HG03060 (cell line): ENCODE measurements at regions not wholly inside any gene's neighbourhood (a gene's known extent, or its start where the extent isn't known, plus 50 kb on each side); places are given as distances from the start of the nearest gene placed in this dataset.
"Not testable (repeated sequence)": the region's sequence is repeated elsewhere in the genome, so short reads cannot be mapped to it uniquely, and the experiment has no call there.

Experiments used
- ATAC-seq: cut with Tn5 transposase; IDR thresholded peaks from one replicate; pipeline ENCODE4 v1.9.1; 2021; ENCODE audit warnings: low read depth, moderate number of reproducible peaks; ENCODE audit not compliant: unreplicated experiment

GRCh38 chr16:62829607-62830006 lies 793.4 kb upstream of the CDH8 start:
- no peak for ATAC-seq

- ATAC-seq, result no peak
Measured at GRCh38 chr16:62829084-62829483, 792.8 kb upstream of the CDH8 start.

GRCh38 chr16:62821824-62822223 lies 785.6 kb upstream of the CDH8 start:
- ATAC-seq, result no peak

DNA sequence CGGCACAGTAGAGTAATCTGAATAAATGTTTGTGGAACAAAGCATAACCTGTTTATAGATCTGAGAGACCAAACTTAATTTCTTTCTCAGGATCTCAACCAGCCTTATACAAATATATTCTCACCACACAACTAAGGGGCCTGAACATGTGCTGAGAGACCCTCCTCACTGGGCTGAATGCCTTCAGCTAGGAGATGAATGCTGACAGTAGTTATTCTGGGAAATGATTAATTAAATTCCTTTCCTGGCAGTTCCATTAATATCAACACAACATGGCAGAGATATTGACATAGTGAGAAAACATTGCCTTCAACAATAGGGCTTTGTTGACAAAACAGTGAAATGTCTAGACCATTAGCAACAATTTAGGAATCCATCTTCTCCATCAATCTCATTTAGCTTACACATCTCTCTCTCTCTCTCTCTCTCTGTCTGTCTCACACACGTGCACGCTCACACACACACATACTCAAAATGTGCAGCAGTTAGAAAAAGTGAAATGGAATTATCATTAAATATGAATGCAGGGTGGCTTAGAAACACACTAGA lies 780.8 kb upstream of the CDH8 start:
- ATAC-seq, result no peak

GRCh38 chr16:62814891-62815290 lies 778.7 kb upstream of the CDH8 start:
- ATAC-seq, result no peak

GRCh38 chr16:62805221-62805857 lies 769.1 kb upstream of the CDH8 start:
- no peak for ATAC-seq

DNA sequence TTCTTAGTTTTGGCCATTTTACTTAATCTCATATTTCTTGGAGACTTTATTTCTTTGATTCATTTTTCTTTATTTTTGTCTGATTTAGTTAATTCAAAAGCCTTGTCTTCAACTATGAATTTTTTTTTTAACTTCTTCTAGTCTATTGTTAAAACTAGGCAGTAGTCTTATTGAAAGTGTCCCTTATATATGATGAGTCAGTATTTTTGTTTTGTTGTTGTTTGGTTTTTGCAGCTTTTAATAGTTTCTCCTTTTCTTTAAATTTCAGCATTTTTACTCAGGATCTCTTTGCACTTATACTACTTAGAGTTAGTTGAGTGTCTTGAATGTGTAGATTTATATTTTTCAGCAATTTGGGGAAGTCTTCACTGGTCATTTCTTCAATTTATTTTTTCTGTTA lies 758.5 kb upstream of the CDH8 start:
- ATAC-seq, result no peak

DNA sequence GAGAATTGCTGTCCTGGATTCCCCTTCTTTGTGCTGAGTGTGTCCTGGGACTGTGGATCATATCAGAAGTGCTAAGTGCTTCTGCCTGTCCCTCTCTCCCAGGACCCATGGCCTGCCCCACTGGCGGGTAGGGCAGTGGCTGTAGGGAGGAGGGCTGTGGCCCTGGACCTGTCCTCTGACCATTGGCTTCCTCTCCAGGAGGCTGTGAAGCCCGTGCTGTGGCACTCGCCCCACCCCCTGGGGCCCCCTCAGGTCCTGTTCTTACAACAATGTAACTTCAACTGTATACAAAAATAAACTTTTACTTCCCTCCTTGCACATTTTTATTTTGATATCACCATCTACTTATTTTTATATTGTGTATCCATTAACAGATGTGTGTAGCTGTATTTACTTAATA lies 743.8 kb upstream of the CDH8 start:
- not testable (repeated sequence) for ATAC-seq

DNA sequence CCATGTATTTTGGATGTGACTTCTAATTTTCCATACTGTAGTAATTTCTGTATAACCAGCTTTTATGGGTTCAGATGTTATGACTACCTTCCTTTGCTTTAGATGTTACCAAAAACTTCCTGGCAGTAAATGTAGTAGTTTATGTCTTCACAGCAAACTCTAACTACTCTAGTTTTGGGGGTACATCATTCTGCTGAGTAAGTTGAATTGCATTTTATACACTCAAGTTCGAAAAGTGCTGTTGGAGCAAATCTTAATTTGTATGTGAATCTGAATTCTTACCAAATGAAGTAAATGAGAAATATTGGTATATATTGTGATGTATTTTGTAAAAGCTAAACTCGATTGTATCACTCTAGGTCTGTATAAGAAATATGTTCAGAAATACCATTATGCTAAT lies 728.3 kb upstream of the CDH8 start:
- no peak for ATAC-seq

DNA sequence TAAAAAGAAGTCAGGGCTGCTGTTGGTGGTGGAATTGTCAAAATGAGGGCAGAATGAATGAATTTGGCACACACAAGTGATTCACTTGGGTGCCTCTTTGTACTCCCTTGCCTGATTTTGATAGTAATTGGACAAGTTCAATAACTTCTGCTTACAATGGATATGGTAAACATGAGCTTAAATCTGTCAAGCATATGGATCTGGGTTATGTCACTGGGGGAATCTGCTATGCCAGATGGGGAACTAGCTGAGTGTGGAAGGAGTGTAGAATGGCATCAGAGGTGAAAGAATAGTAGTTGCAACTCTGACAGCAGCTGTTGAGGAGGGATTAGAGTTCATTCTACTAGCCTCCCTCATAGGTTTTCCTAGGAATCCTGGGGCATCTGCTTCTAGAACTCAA lies 724.2 kb upstream of the CDH8 start:
- no peak for ATAC-seq

- ATAC-seq, result no peak
Measured at GRCh38 chr16:62755938-62756337, 719.7 kb upstream of the CDH8 start.

GRCh38 chr16:62752854-62753253 lies 716.6 kb upstream of the CDH8 start:
- no peak for ATAC-seq

DNA sequence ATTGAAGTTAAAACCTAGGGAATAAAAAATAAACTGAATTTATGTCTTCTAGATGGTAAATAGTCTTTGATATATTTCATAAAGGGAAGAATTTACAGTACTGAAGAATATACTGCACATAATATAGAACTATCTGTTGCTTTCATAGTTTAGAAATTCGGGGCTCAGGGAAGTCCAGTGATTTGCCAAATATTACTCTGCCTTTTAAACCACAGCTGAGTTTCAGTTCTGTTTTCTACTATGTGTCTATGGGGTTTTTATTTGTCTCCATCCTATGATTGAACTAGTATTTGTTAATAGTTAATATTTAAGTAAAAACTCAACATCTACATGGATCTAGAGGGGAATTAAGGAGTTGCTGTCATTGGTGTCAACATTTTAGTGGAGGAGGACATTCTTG lies 715.0 kb upstream of the CDH8 start:
- ATAC-seq, result no peak

- no peak for ATAC-seq
Measured at GRCh38 chr16:62741692-62742091, 705.5 kb upstream of the CDH8 start.

DNA sequence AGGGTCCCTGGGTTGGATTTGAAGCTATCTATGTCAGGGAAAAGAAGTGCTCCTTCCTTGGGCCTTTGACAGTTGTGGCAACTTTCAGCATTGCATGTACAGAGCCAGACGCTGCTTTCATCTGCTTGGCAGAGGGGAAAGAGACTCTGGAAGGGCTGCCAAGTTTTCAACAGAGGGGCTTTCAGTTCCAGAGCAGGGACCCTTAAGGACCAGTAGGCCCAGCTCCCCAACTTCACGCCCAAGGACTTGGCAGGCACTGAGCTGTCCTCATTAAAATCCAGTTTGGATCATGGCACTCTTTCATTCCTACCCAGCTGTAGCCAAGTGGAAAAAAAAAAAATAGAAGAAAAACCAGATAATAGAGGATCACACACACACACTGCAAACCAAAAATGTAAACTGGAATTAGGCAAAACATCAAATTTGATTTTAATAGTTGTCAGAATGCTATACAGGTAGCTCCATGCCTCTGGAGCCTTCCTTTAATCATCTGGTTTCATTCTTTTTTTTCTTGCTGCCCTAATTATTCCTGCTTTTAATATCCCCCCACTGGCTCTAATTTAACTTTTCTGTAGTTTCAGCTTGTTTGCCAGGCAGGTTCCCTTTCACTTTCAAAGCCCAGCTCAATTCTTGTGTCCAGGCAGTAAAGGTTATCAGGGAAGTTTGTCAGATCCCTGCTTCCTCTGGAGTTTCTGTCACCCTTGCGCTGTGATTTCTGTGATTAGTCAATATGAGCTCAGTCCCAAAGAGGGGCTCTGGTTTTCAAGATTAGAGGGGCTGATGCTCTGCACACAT lies 702.6 kb upstream of the CDH8 start:
- no peak for ATAC-seq

GRCh38 chr16:62732092-62732491 lies 695.9 kb upstream of the CDH8 start:
- ATAC-seq, result no peak

- not testable (repeated sequence) for ATAC-seq
Measured at GRCh38 chr16:62724670-62725269, 688.5 kb upstream of the CDH8 start.

DNA sequence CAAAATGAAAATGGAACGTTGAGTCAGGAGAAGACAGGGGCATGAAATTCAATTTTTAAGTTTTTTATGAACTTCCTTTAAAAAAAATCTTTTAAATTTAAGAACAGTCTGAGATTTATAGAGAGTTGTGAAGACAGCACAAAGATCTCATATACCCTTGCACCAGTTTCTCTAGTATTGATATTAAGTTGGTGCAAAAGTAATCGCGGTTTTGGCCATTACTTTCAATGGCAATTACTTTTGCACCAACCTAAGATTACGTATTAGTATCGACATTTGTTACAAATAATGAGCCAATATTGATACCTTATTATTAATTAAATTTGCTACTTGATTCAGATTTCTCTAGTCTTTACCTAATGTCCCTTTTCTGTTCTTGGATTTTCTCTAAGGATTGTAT lies 684.4 kb upstream of the CDH8 start:
- no peak for ATAC-seq

GRCh38 chr16:62717026-62717425 lies 680.8 kb upstream of the CDH8 start:
- no peak for ATAC-seq

DNA sequence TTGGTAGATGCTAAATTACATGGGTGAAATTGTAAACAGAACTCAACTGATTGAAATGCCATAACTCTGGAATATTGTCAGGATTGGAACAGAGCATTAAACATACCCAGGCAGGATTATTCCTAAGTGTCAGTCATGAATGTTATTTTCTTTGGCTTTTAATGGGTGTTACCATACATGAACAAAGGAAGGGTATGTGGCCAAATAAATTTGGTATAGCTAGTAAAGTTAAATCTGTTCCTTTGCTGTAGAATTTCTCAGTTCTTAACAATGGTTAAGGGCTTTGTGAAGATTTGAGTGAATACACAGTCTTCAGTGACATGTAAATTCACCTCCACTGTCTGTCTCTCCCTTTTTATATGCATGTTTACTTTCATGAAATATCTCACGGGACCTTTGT lies 679.5 kb upstream of the CDH8 start:
- no peak for ATAC-seq

- no peak for ATAC-seq
Measured at GRCh38 chr16:62712566-62712965, 676.3 kb upstream of the CDH8 start.

DNA sequence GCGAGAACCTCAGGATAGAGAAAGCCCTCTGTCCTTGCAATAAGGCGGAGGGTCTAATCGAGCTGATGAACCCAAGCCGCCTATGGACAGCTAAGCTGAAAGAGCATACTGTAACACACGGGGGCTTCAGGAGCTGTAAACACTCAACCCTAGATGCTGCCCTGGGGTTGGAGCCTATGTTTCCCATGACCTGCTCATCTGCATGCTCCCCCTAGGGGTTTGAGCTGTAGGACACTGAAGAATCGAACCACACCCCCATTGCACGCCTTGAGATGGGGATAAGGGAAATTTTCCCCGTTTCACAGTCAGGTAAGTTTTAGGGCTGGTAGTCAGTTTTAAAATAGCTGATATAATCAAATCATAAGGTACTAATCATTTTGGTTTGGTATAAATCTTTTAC lies 675.6 kb upstream of the CDH8 start:
- ATAC-seq, result no peak
